ENCODE measurements at regions not wholly inside any gene's neighbourhood (a gene's known extent, or its start where the extent isn't known, plus 50 kb on each side); places are given as distances from the start of the nearest gene placed in this dataset.

- no peak for TF ChIP-seq SPI1 (IDR thresholded peaks at IDR 0.05; ENCODE audit: borderline replicate concordance, low read depth)
- no peak for TF ChIP-seq POLR2AphosphoS5 (IDR thresholded peaks at IDR 0.05; ENCODE audit: low read depth)
- Histone ChIP-seq H3K27ac (replicated peaks) (no peak overlapping the region), H3K27me3 (ENCODE audit: insufficient read depth, poor library complexity, severe bottlenecking) (no peaks in the 10 kb centered on the region), H3K4me3 (replicated peaks; ENCODE audit: insufficient read depth, low read length) (no peak overlapping the region)
- no peak for DNase-seq (ENCODE audit: low read depth in 1 of 2, low spot score in 1 of 2)
These were observed 130.4 kb downstream of the CHST1 start for GRCh38 chr11:45535033-45535432.

GRCh38 chr11:45534132-45534531, 131.3 kb downstream of the CHST1 start:
- TF ChIP-seq CTCF (IDR thresholded peaks at IDR 0.05; ENCODE audit: insufficient read depth, low read length) (no peak), REST (IDR thresholded peaks at IDR 0.05; ENCODE audit: insufficient replicate concordance, low read depth) (no peak), SPI1 (IDR thresholded peaks at IDR 0.05; ENCODE audit: borderline replicate concordance, low read depth) (no peak), POLR2AphosphoS5 (IDR thresholded peaks at IDR 0.05; ENCODE audit: low read depth) (no peak), GABPA (IDR thresholded peaks at IDR 0.05; ENCODE audit: low read depth) (no peak)
- Histone ChIP-seq H3K27me3 (ENCODE audit: insufficient read depth, poor library complexity, severe bottlenecking) (no peaks in the 10 kb centered on the region), H3K4me3 (replicated peaks; ENCODE audit: insufficient read depth, low read length) (no peak overlapping the region), H3K27ac (replicated peaks) (no peak overlapping the region)
- DNase-seq (ENCODE audit: low read depth in 1 of 2, low spot score in 1 of 2) = no peak

GRCh38 chr11:45532546-45532945, 132.9 kb downstream of the CHST1 start:
- TF ChIP-seq GABPA (IDR thresholded peaks at IDR 0.05; ENCODE audit: low read depth) (no peak), SPI1 (IDR thresholded peaks at IDR 0.05; ENCODE audit: borderline replicate concordance, low read depth) (no peak), REST (IDR thresholded peaks at IDR 0.05; ENCODE audit: insufficient replicate concordance, low read depth) (no peak), CTCF (IDR thresholded peaks at IDR 0.05; ENCODE audit: insufficient read depth, low read length) (no peak), POLR2AphosphoS5 (IDR thresholded peaks at IDR 0.05; ENCODE audit: low read depth) (no peak)
- no peak for DNase-seq (ENCODE audit: low read depth in 1 of 2, low spot score in 1 of 2)
- no peak overlapping the region for H3K27ac ChIP-seq (replicated peaks)
- no peak overlapping the region for H3K4me3 ChIP-seq (replicated peaks; ENCODE audit: insufficient read depth, low read length)
- no peaks in the 10 kb centered on the region for H3K27me3 ChIP-seq (ENCODE audit: insufficient read depth, poor library complexity, severe bottlenecking)

GRCh38 chr11:45530776-45531175, 134.6 kb downstream of the CHST1 start:
- Histone ChIP-seq H3K27me3 (ENCODE audit: insufficient read depth, poor library complexity, severe bottlenecking) (no peaks in the 10 kb centered on the region), H3K27ac (replicated peaks) (no peak overlapping the region), H3K4me3 (replicated peaks; ENCODE audit: insufficient read depth, low read length) (no peak overlapping the region)
- TF ChIP-seq SPI1 (IDR thresholded peaks at IDR 0.05; ENCODE audit: borderline replicate concordance, low read depth) = no peak
- TF ChIP-seq REST (IDR thresholded peaks at IDR 0.05; ENCODE audit: insufficient replicate concordance, low read depth) = no peak
- no peak for TF ChIP-seq GABPA (IDR thresholded peaks at IDR 0.05; ENCODE audit: low read depth)
- no peak for TF ChIP-seq POLR2AphosphoS5 (IDR thresholded peaks at IDR 0.05; ENCODE audit: low read depth)
- no peak for TF ChIP-seq CTCF (IDR thresholded peaks at IDR 0.05; ENCODE audit: insufficient read depth, low read length)
- DNase-seq (ENCODE audit: low read depth in 1 of 2, low spot score in 1 of 2) = no peak

Data from HL-60 (cell line).